Esophagus squamous epithelium (tissue), 5 donors: ENCODE measurements at regions not wholly inside any gene's neighbourhood (a gene's known extent, or its start where the extent isn't known, plus 50 kb on each side); places are given as distances from the start of the nearest gene placed in this dataset.

Experiments
- DNase-seq: peaks from one replicate; lab custom pipeline; 2025; lab: John Stamatoyannopoulos, UW
- H3K27ac ChIP-seq, 4 donors: fragments of 200-600 bp; sonication (generic); one replicate each; pipeline ENCODE4 v1.5.1; 2016 to 2019; ENCODE audit warnings: mild to moderate bottlenecking in 1 of 4
- H3K27me3 ChIP-seq, 4 donors: fragments of 200-600 bp; sonication (generic); 1 replicate in 3 of 4; 2 replicates in 1 of 4; pipeline versions ENCODE4 v1.5.1 to v1.6.0; 2017 to 2021; ENCODE audit warnings: antibody characterized with exemption in 1 of 4
- H3K36me3 ChIP-seq, 3 donors: fragments of 200-600 bp; sonication (generic); one replicate each; pipeline ENCODE4 v1.5.1; 2016 to 2019
- H3K4me1 ChIP-seq, 3 donors: fragments of 200-600 bp; sonication (generic); one replicate each; pipeline ENCODE4 v1.5.1; 2017 to 2019
- H3K4me3 ChIP-seq, 4 donors: fragments of 200-600 bp; sonication (generic); 1 replicate in 3 of 4; 2 replicates in 1 of 4; pipeline ENCODE4 v1.5.1; 2016 to 2019; ENCODE audit warnings: mild to moderate bottlenecking in 2 of 4, moderate library complexity in 1 of 4
- H3K9me3 ChIP-seq, 3 donors: fragments of 200-600 bp; sonication (generic); one replicate each; pipeline ENCODE4 v1.5.1; 2016 to 2019
- CTCF ChIP-seq, 6 experiments: fragments of 450-650 bp in 4 of 6; fragments of 200-600 bp in 2 of 6; sonication (generic) in 2 of 6; IDR thresholded peaks; one replicate each; pipeline ENCODE4 v1.5.1; 2016 to 2019; ENCODE audit warnings: antibody characterized with exemption in 6 of 6, mild to moderate bottlenecking in 4 of 6, moderate library complexity in 4 of 6
- POLR2A ChIP-seq, 4 donors: fragments of 450-650 bp; IDR thresholded peaks; one replicate each; pipeline ENCODE4 v1.6.1; 2017; ENCODE audit warnings: antibody characterized with exemption in 4 of 4, mild to moderate bottlenecking in 4 of 4, moderate library complexity in 3 of 4
- WGBS, 2 donors: methylation state at CpG; one replicate each; pipeline ENCODE4 v1.1.5; 2018; 5-methylcytosine and 5-hydroxymethylcytosine counted together
- intact Hi-C: fragments of 100-400 bp; cut with DNase I; formaldehyde crosslinking; loops from one replicate; pipeline ENCODE4 v1.15.0; 2022
- donor health status: DM: yes; HTN: yes; CAD: no.

- H3K4me3 ChIP-seq: no peak overlapping the region
- TF ChIP-seq POLR2A (IDR thresholded peaks at IDR 0.05) (no peak), CTCF (IDR thresholded peaks at IDR 0.05) (no peak)
- no peaks in the 10 kb centered on the region for H3K36me3 ChIP-seq
- DNase-seq: no peak
- H3K4me1 ChIP-seq: no peaks in the 10 kb centered on the region
- H3K9me3 ChIP-seq: no peaks in the 10 kb centered on the region
- H3K27ac ChIP-seq: no peak overlapping the region
- intact Hi-C loops: no loop called here
- H3K27me3 ChIP-seq: no peaks in the 10 kb centered on the region
- 70 to 71% methylated on average over 4 of the region's 4 CpGs for WGBS, 2 donors
These were observed 226.5 kb upstream of the MCHR2 start for GRCh38 chr6:100220543-100220942.

GRCh38 chr6:100217225-100218012 lies 223.4 kb upstream of the MCHR2 start:
- no peaks in the 10 kb centered on the region for H3K4me1 ChIP-seq
- H3K27me3 ChIP-seq: no peaks in the 10 kb centered on the region
- H3K4me3 ChIP-seq: no peak overlapping the region
- H3K27ac ChIP-seq: no peak overlapping the region
- 66 to 67% methylated on average over 2 of the region's 2 CpGs for WGBS, 2 donors
- TF ChIP-seq POLR2A (IDR thresholded peaks at IDR 0.05) (no peak), CTCF (IDR thresholded peaks at IDR 0.05) (no peak)
- intact Hi-C loops: no loop called here
- no peak for DNase-seq
- H3K9me3 ChIP-seq: no peaks in the 10 kb centered on the region
- H3K36me3 ChIP-seq: no peaks in the 10 kb centered on the region

DNA sequence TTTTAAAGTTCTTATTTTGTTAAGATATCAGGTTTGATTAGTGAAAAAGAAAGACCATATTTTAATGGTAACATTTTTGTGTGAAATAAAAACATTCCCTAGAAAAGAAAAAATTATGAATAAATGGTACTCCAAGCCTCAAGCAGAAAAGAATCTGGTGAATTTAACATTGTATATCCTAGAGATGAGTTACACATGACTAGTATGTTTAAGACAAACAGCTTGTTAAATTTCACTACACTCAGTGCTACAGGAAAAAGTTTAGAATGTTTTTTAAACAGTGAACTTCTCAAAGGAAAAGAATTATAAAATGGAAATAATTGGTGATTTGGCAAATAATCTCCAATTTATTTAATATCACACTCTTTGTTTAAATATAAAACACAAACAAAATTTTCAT lies 222.7 kb upstream of the MCHR2 start:
- intact Hi-C loops: no loop called here
- Histone ChIP-seq H3K4me1 (no peaks in the 10 kb centered on the region), H3K27me3 (no peaks in the 10 kb centered on the region), H3K36me3 (no peaks in the 10 kb centered on the region), H3K9me3 (no peaks in the 10 kb centered on the region), H3K27ac (no peak overlapping the region), H3K4me3 (no peak overlapping the region)
- DNase-seq: no peak
- TF ChIP-seq CTCF (IDR thresholded peaks at IDR 0.05): no peak
- no peak for TF ChIP-seq POLR2A (IDR thresholded peaks at IDR 0.05)

DNA sequence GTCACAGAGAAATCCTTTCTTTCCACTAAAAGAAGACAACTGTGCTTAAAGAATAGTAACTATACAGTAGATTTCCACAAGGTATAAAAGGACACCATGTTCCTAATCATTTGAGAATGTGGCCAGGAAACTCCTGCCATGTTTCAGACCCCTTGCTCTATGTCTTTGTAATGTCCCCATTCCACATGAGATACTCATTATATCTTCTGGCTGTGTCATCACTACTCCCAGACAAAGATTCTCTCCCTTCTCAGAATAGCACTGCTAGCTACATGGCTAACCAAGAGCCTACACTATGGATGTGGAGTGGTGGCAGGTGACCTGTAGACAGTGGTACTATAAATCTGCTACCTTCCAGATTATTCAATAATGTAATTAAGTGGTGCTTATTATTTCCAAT lies 218.1 kb upstream of the MCHR2 start:
- no peaks in the 10 kb centered on the region for H3K4me1 ChIP-seq
- no peak for DNase-seq
- H3K36me3 ChIP-seq: no peaks in the 10 kb centered on the region
- H3K4me3 ChIP-seq: no peak overlapping the region
- no peak for TF ChIP-seq CTCF (IDR thresholded peaks at IDR 0.05)
- no peaks in the 10 kb centered on the region for H3K9me3 ChIP-seq
- no peak overlapping the region for H3K27ac ChIP-seq
- no peaks in the 10 kb centered on the region for H3K27me3 ChIP-seq
- intact Hi-C loops: no loop called here

DNA sequence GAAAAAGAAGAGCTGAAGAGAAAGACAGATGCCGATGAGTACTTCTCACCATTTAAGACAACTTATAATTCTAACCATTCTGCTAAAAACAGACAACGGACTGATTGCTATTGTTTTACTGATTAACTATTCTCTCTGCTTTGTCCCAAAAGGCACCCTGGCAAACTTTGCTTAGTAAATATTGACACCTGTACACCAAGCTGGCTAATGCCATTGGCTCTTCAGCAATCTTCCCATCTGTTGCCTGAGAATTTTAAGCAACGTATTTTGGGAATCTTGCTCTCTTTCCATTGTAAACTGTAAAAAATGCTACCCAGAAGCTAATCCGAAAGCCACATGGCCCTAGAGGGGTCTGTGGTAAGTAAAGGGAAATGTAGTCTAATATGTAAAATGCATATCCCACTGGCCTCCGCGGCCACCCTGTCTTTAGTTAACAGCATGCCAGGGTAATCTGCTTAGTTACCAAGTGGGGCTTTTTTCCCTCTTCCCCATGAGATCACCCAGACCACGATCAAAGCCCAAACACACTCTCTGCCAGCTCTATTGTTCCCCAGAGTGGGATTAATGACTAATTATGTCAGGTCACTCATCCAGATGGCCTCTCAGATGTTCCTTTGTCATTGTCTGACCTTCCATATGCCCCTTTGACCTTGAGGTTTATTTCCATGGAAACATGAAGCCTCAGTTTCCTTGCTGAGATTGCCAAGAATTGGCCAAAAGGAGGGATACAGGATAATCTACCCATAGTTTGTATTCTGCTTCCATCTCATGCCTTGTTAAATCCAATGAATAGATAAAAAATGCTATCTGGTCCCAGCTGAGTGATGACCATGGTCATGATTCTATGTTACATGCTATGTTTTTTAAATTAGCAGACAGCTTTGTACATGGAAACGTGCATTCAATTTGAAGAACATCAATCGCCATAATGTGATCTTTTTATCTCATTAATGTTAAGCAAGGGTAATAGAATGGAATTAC lies 216.4 kb upstream of the MCHR2 start:
- H3K27ac ChIP-seq: no peak overlapping the region
- H3K27me3 ChIP-seq: no peaks in the 10 kb centered on the region
- no peaks in the 10 kb centered on the region for H3K4me1 ChIP-seq
- 54 to 61% methylated on average over 9 of the region's 9 CpGs for WGBS, 2 donors
- TF ChIP-seq POLR2A (IDR thresholded peaks at IDR 0.05) (no peak), CTCF (IDR thresholded peaks at IDR 0.05) (no peak)
- no peak overlapping the region for H3K4me3 ChIP-seq
- no peaks in the 10 kb centered on the region for H3K36me3 ChIP-seq
- no peak for DNase-seq
- intact Hi-C loops: no loop called here
- no peaks in the 10 kb centered on the region for H3K9me3 ChIP-seq
